NCI-H1694 (cell line): ENCODE measurements at regions not wholly inside any gene's neighbourhood (a gene's known extent, or its start where the extent isn't known, plus 50 kb on each side); places are given as distances from the start of the nearest gene placed in this dataset.
"Not testable (repeated sequence)": the region's sequence is repeated elsewhere in the genome, so short reads cannot be mapped to it uniquely, and the experiment has no call there.

Experiments used
- DNase-seq: peaks from one replicate; lab custom pipeline; 2025; lab: John Stamatoyannopoulos, UW

DNA sequence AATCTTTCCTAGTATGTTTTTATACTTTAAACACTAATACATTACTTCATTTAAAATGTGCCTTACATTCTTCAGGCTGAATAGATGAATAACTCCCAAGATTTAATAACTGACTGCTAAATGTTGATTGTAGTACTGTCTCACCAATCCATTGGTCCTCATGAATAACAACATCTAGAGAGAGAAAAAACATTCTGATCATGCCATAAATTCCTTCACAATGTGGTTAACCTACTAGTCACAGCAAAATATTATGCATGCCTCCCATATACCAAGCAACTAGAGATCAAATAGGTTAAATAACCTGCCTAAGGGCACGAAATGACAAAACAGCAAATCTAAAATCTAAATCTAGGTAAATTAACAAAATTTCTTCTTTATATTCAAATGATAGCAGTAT lies 66.2 kb downstream of the SYT15 start:
- DNase-seq = not testable (repeated sequence)

DNA sequence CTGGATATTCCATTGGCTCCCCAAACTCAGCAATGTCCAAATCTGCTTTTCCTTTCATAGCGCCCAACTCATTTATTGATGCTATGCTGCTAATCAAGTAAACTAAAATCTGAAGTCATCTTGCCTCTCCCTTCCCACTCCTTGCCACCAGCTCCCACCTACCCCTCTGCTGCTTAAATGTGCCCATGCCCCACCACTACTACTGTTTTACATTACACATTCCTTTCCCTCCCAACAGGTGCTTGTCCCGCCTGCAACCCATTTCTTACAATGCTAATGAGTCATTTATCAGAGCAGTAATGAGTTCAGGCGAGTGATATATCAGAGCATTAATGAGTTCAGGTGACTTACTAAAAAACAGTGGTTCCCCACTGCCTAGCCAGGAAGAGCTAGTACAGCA lies 67.2 kb downstream of the SYT15 start:
- not testable (repeated sequence) for DNase-seq

DNA sequence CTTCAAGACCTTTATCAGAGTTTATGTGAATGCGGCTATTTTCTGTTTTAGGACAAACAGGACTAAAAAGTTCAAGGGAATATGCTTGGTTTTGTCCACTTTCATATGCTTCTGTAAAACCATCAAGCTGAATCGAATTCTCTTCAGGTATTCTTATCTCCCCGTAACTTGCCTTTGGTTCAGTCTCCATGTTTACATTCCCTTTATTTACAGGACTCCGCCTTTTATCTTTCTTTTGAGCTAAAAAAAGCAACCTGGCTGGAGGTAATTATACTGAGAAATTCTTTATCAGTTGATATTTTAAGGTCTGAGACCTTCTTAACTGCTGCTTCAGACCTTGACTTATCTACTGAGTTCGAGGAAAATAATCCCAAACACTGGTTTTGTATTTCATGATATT lies 72.0 kb downstream of the SYT15 start:
- DNase-seq = not testable (repeated sequence)

DNA sequence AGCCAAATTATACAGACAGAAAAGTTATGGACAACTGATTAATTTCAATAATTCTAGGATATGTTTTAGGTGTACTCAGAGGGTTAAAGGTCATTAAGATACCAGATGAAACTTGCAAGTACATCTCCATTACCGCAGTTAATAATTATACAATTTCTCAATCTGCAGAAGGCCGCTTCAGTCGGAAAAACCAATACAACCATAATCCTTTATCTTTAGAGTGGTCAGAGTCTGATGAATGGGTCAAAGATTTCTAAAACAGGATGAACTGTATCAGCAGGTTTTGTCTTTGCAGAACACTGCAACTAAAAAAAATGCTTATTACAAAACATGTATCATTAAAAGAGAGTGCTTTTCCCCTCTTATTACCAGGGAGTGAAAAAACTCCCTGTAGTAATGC lies 78.5 kb downstream of the SYT15 start:
- DNase-seq = not testable (repeated sequence)

DNA sequence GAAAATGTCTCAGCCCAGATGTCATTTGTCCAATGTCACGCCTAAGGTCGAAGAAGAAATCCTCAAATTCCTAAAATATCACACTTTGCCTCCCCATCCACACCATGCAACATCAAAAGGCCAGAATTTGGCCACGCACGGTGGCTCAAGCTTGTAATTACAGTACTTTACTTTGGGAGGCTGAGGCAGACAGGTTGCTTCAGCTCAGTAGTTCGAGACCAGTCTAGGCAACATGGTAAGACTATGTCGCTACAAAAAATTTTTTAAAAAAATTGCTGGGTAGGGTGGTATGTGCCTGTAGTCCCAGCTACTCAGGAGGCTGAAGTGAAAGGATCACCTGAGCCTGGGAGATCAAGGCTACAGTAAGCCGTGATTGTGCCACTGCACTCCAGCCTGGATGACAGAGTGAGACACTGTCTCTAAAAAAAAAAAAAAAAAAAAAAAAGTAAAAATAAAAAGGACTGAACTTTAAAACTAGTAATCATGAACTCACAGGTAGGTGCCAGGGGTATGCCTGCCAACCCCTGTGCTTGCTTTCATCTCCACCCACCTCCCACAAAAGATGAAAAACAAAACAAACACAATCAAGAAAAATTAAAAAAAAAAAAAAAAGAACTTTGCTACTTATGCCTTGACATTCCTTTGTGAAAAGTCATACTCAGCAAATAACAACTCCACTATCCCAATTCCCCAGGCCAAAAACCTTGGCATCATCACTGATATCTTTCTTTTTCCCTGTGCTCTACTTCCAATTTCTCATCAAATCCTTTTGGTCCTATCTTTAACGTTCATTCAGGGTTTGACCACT lies 81.3 kb downstream of the SYT15 start:
- DNase-seq = not testable (repeated sequence)

DNA sequence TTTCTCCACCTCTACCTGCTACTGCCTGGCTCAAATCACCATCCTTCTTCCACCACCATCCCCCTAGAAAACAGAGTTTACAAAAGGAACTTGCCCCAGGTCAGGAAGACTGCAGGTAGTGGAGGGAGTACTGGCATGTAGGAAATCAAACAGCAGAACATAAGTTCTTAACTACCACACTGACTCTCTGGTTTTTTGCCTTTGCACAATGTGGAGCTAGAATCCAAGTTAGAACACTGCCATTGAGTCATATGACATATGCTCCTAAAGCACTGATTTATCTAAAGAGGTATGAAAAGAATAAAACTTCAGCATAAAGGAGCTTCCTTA lies 81.9 kb downstream of the SYT15 start:
- not testable (repeated sequence) for DNase-seq

DNA sequence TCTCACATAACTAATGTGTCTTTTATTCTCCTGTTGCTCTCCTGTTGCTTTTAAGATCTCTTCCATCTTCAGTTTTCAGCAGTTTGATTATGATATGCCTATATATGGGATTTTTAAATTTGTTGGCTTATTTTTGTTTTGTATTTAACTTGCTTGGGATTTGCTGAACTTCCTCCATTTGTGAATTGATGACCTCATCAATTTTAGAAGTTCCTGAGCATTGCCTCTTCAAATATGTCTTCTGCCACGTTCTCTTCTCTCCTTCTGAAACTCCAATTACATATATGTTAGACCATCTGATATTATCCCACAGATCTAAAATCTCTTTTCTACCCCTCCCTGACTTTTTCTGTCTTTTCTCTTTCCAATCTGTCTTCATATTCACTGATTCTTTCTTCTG lies 86.6 kb downstream of the SYT15 start:
- not testable (repeated sequence) for DNase-seq

DNA sequence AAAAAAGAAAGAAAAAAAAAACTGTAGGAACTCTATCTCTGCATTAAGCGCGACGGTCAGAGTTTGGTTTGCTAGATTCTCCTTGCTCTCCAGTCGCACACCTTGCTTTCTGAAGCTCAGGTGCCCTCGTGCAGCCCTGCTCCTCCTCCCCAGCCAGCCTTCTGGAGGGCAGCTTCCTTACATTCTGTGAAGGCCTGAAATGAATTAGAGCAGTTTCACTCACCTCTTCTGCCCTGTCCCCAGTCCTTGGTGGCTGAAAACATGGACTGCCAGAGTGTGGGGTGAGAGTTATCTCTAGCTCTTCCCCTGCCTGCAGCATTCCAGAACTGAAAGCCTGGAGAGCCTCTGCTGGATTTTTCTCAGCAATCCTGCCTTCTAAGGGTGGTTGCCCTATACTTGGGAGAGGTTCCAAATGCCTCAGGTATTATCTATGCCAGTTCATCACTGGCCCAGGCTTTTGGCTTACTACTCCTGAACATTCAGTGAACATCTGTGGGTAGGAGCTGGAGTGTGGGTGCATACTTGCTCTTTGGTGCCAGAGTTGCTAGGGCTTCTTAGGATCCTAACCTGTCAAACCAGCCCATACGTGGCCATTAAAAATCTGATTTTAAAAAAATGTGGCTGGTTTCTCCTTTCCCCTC lies 89.5 kb downstream of the SYT15 start:
- not testable (repeated sequence) for DNase-seq

DNA sequence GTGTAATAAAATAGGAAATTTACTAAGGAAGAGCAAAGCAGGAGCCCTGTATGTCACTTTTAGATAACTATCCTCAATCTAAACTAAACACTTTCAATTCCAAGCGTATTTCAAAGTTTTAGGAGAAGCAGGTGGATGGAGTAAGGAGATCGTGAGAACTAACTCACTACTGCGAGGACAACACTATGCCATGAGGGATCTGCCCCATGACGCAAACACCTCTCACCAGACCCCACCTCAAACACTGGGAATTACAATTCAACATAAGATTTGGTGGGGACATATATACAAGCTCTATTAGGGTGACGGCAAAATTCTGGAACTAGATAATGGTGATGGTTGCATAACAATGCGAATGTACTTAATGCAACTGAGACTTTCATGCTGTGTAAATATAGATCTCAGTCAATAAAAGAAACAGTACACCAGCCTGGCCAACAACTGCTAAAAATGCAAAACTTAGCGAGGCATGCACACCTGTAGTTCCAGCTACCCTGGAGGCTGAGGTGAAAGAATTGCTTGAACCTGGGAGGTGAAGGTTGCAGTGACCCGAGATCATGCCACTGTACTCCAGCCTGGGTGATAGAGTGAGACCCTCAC lies 99.0 kb downstream of the SYT15 start:
- DNase-seq = not testable (repeated sequence)

DNA sequence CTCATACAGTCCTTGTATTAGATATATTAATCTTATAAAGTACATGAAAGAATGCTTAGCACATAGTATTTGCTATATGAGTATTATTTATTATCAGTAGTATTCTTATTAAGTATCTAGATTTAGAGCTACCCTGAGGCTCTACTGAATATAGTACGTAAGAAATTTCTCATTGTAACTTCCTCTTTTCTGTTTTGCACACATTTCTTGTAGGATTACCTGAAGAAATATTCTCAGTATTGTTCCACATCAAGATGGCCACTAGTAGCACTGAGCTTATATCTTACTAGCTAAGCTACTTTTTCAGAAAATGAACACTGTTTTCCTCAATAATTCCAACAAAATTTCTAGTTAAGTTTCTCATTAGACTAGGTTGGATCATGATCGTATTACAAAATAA lies 112.5 kb downstream of the SYT15 start:
- not testable (repeated sequence) for DNase-seq

DNA sequence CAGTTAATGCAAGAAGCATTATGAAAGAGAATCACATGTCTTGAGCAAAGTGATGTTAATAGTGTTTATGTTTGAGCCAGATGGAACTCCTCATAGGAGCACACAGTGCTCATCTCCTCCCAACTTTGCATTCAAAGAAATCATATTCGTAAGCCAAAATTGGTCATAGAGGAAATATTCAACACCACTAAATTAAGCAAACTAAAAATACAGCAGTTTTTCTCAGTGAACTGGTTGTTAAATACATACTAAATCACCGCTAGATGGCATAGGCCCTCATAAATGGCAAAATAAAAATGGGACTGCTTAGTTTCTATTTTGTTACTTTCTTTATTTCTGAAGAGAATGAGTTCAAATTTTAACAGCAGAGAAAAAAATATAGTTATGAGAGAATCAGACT lies 114.3 kb downstream of the SYT15 start:
- DNase-seq = not testable (repeated sequence)

DNA sequence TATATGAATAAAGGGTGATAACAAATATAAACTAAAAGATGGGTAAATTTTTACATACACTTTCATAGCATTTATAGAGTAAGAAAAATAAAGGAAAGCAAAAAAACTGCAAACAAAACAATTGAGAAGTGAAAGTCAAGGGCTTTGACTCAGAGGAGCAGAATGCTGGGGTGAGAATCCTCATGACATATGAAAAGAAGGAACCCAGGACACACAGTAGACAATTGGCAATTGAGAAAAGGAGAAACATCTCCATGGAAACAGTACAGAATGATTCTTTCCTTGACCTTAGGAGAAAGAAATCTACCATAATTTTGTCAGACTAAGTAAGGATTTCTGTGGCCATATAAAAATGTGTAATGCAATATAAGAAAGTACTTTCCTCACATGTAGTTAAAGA lies 138.3 kb downstream of the SYT15 start:
- DNase-seq = not testable (repeated sequence)

DNA sequence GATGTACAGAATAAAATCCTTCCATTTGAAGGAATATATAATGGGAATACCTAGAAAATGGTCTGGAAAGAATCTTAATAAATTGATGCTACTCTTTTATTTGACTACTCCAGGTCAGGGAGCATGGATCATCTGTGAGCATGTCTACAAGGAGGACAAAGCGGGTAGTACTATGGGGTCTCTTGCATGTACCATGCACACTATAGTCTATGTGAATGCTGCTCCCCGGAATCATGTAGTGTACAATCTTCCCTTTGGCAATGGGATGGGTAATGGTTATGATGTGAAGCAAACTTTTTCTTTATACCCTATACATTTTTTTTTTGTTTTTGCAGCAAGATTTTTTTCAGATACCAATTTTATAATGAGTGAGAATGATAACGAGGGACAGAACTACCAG lies 139.1 kb downstream of the SYT15 start:
- DNase-seq = not testable (repeated sequence)

DNA sequence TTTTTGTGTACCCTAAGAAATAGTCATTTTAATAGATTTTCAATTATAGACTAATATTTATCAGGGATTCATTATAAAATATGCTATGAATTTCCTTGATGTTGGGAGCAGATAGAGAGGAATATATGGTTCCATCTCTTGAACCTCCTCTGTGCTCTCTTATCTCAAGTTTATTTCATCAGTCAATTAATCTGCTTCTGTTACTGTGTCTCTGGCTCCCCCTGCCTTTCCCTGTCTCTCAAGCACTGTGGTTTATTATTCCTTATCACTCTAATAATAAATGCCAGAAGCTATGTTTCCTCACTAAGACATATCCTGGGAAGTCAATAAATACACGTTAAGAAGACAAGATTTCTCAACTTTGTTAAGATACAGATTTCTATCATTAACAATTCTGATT lies 141.5 kb downstream of the SYT15 start:
- DNase-seq = peak; percentile 34

DNA sequence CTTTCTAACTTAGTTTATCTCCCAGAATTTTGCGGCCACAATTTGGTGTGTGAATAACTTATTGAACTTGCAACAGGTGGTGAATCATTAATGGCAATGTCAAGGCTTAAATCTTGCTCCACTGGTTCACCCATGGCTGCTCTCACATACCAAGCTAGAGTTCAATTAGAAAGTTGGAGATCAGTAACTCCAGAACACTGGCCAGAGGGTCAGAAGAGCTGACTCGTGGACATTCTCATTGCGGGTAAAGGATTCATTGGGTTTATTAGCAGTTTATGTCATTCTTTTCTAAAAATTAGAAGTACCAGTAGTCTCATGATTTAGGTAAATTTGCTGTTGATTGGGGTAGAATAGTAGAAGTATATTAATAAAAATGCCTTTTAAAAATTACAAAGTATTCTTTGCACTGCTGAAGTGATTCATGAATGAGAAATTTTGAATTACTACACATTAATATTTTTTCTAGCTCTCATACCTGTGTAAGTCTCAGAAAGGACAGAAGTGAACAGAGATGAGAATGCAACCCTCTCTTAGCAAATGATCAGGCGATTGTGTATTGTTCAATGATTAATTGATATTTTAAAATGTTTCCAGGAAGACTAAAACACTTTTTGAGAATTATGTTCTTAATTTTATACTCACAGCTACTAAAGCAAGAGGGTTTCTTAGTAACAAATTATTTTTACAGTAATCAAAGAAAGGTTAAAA lies 142.0 kb downstream of the SYT15 start:
- not testable (repeated sequence) for DNase-seq

DNA sequence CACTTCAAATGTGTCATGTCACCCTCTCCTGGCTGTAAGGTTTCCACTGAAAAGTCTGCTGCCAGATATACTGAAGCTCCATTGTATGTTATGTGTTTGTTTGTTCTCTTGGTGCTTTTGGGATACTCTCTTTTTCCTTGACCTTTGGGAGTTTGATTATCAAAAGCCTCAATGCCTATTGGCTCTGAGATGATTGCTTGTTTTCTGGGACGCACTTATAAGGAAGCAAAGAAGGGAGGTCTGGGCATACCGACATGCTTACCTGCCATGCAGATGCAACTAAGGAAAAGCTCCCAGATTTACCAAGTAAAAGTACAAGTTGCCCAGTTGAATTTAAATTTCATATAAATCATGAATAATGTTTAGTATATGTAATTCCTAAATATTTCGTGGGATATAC lies 145.3 kb downstream of the SYT15 start:
- not testable (repeated sequence) for DNase-seq

DNA sequence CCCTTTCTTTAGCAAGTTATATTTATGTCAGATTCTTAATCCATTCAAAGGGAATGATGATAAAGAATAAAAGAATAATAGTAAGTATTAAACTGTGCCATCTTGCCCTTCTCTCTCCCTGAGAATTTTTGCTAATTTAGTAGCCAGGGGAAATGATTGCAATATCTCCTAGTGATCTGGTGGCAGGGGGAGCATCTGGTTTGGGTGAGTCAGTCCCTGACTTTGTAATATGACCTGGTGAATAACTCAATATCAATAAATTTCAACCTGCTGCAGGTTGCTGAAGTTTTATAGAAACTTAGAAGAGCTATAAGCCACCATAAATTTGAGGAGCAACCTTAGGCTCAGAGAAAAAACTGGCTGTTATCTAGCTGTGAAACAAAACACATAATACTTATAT lies 149.4 kb downstream of the SYT15 start:
- DNase-seq = not testable (repeated sequence)

DNA sequence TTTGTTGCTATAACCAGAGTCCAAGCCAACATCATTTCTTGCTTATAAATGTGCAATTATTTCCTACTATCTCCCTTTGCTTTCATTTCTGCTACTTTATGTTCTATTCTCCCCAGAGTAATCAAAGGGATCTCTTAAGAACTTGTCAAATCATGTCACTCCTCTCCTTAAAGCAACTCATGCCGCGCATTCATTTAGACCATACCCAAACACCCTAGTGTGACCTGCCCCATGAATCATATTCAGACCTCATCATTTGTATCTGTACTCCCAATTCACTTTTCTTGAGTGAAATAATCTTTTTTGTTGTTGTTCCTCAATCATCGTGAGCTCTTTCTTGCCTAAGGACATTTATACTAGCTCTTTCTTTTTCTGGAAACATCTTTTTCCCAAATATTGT lies 151.8 kb downstream of the SYT15 start:
- DNase-seq = not testable (repeated sequence)

DNA sequence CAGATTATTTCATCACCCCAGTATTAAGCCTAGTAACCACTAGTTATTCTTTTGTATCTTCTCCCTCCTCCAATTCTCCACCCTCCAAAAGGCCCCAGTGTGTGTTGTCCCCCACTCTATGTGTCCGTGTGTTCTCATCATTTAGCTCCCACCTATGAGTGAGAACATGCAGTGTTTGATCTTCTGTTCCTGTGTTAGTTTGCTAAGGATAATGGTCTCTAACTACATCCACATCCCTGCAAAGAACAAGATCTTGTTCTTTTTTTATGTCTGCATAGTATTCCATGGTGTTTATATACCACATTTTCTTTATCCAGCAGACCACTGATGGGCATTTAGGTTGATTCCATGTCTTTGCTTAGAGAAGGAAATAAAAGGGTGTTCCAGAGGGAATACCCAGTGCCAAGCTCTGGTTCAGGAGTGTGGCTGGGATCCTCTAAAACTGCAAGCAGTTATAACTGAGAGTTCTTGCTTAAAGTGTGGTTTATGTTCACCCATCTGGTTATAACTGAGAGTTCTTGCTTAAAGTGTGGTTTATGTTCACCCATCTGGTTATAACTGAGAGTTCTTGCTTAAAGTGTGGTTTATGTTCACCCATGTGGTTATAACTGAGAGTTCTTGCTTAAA lies 154.8 kb downstream of the SYT15 start:
- not testable (repeated sequence) for DNase-seq

DNA sequence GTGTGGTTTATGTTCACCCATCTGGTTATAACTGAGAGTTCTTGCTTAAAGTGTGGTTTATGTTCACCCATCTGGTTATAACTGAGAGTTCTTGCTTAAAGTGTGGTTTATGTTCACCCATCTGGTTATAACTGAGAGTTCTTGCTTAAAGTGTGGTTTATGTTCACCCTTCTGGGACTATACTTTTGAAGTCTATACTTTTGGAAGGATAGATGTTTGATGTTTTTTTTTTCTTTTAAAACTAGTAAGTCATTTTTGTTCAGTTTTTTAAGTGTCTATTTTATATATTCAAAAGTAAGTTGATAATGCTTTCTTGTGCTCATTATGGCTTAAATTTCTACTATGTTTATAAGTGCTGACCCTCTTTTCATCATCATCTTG lies 155.3 kb downstream of the SYT15 start:
- DNase-seq = not testable (repeated sequence)

DNA sequence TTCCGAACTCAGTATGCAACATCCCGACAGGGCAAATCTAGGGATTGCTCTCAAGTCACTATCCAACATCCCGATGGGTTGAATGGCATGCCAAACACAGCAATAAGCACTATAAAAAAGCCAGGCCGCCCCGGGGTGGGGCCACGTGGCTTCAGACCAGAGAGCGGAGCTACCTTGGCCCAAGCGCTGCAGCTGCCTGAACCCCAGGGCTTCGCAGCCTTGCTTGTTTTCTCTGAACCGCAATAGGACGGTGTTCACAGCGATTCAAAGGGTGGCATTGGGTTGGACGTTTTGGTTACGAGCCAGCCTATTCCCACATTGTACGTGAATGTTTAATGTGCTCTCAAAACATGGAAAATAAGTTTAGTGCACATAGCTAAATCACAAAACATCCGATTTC lies 161.0 kb downstream of the SYT15 start:
- not testable (repeated sequence) for DNase-seq

DNA sequence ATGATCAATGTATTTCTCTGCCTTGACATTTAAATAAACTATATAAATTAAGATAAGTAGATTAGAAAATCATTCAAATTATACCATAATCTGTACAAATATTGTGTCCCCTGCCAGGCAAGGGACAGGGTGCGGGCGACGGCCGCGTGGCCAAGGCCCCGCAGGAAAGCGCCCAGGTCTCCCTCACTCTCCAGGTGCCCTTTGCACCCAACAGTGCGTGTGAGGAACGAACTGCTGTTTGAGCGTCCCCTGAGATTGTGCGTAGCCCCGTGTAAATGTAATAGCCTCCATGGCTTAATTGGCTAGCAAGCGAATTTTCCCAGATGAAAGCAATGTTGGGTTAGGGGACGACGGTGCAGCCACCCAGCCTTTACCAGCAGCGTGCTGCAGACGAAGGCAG lies 161.4 kb downstream of the SYT15 start:
- not testable (repeated sequence) for DNase-seq
